HG03460 (cell line): ENCODE measurements at regions not wholly inside any gene's neighbourhood (a gene's known extent, or its start where the extent isn't known, plus 50 kb on each side); places are given as distances from the start of the nearest gene placed in this dataset.

Experiments
- ATAC-seq: cut with Tn5 transposase; IDR thresholded peaks from one replicate; pipeline ENCODE4 v1.9.1; 2021; ENCODE audit not compliant: unreplicated experiment

DNA sequence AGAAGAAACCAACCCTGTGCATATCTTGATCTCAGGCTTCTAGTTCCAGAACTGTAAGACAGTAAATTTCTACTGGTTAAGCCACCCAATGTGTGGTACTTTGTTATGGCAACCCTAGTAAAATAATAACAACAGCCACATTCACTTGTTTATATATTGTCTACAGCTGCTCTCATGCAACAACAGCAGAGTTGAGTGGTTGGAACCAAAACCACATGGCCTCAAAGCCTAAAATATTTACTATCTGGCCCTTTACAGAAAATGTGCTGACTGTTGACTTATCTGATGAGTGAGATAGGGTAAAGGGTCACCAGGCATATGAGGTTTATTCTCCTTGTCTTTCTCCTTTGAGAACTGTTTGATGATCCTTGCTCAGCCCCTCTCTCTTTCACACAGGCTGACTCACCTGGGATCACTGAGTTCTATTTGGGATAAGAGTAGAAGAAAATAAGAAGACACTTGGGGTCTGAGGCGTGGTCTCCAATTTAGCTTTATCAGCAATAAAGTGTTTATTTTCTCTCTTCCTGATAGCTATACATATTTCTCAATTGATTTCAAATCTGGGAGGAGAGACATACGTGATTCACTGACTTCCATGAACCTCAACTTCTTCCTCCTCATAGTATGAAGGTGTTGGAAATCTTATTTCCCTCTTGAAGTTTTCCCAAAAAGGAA is 227.5 kb upstream of the STARD13 start:
- no peak for ATAC-seq

DNA sequence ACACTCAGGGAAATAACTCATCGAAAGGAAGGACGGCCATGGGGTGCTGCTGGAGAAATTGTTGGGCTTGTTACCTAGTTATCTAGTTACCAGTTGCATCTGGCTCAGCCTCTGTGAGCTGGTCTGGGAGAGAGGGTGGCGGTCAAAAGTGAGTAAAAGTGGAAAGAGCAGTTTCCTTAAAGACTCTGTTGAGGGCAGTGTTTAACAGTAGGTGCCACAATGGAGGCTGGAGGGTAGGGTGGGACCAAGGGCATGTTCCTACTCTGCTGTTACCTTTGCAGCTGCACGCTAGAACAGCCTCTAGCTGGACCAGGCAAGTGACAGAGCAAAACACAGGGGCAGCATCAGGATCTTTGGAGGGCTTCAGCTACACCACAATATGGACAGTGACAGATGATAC is 228.8 kb upstream of the STARD13 start:
- no peak for ATAC-seq

DNA sequence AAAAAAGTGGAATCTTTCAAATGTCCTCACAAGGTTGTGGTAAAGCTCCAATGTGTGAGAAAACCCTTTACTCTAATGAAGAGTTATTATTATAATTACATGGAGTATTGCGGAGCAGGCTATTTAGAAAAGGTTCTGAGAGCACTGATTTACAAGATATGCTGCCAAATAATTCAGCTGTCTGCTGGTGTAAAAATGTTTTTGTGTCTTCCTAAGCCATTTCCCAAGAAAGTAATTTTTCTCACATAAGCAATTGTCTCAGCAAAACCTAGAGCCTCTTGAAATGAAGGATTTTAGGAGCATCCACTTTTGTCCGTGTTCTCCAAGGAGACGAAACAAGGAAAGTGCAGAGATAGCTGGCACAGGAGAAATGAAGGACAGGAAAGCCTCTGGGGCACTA is 229.6 kb upstream of the STARD13 start:
- no peak for ATAC-seq

DNA sequence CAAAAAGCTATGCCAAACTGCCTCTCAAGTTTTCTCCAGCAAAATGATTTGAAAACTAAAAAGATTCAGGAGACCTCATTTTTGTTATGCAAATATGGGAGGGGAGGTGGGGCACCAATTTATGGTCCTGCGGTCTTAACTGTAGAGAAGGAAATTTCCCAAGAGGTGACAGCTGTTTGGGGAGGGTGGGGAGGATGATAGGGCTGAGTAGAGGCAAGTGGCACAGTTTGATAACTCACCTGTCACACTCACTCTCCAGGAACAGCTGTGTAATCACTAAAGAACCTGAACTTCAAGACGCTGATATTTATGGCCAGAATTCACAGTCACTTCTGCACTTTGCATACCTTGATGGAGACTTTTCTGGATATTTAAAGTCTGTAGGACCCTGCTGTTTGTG is 232.9 kb upstream of the STARD13 start:
- ATAC-seq: no peak

DNA sequence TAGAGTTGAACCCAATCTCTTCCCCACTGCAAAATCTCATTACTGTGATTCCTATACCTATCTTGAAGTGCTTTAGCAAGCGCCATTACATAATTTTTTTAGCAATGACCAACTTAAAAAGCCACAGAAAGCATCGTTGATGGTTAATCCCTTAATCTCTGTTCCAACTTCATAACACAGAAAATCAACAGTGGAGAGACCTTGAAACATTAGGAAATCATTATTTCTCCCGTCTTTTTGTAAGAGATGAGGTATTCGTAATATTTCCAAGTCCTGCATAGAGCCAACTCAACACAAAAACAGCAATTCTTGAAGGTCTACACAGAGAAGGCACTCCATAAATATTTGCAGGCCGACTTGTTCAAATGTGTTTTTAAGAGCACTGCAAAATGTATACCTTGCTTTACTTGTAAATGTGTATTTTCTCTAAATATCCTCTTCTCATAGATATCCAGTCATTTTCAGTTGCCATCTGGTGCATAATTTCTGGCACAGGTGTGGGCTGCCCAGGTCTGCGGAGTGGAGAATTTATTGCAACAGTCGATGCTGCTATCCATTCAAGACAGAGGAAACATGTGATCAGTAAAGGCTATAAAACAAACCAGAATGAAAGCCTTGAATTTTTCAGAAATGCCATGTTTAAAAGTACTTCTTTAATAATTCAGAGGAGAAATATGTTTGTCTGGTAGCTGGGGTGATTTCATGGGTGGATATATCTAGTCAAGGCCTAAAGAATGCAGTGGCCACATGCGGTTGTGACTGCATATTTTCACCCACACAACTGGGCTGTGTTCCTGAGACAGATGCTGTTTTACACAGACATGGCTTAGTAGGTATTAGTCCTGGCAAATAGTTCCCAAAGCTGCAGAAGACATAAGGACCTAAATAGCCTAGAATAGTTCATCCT is 234.3 kb upstream of the STARD13 start:
- no peak for ATAC-seq

DNA sequence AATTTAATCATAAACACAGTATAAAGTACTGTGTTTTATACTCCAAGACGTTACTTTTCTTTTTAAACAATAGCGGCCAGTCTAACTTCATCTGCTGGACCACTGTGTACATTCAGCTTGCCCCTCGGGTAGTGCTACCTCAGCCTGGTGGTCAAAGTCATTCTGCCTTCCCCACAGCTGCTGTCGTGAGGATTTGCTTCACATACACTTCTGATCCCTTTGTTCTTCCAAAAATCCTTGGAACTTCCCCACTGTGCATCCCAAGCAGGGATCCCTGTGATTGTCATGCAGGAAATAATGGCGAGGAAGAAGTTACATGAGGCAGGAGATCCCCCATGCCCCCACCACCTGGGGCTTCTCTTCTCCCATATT is 234.9 kb upstream of the STARD13 start:
- no peak for ATAC-seq

DNA sequence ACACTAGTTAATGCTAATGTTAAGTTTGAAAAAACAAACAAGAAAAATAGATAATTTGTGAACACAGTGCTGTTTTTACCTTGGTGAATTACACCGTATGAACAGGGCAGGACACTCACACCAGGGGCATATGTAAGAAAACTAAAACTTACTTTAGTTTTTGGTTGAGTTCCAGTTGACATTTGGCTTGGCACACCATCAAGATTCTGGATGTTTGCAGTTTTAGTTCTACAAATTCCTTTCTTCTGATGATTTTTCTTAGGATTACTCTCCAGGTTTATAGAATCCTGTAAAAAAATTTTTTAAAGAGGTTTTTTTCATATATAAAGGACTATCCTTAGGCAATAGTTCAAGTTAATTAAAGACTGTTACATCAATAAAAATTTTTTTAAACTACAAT is 238.5 kb upstream of the STARD13 start:
- no peak for ATAC-seq

DNA sequence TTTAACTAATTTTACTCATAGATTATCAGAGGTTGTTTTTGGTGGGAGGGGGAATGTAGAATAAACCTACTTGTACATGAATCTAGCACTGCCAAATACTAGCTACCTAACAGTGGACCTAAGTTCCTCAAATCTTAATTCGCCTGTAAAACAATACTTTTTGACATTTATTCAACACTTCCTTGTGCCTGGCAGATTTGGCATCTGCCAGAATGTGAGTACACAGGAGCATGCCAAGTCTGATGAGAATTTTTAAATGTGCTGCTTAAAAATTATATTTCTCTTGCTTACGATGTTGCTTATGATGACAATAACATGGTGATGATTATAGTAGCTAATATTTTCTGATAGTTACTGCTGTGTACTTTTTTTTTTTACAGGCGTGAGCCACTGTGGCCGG is 240.2 kb upstream of the STARD13 start:
- no peak for ATAC-seq

DNA sequence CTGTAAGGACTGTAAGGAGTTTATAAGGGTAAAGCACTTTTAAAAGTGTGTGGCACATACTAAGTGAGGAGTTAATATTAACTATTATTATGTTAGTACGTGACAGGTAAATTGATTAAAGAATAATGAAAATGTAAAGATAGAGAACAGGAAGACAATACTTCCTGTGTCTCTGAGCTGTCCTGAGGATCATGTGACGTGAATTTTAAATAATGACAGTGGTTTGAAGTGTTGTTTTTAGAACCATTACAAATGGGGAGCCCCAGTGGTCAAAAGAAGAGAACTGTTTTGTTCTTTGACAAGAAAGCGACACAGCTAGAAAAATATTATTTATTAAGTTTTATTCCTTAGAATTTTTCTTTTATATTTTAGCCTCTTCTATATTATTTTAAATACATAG is 241.2 kb upstream of the STARD13 start:
- no peak for ATAC-seq

DNA sequence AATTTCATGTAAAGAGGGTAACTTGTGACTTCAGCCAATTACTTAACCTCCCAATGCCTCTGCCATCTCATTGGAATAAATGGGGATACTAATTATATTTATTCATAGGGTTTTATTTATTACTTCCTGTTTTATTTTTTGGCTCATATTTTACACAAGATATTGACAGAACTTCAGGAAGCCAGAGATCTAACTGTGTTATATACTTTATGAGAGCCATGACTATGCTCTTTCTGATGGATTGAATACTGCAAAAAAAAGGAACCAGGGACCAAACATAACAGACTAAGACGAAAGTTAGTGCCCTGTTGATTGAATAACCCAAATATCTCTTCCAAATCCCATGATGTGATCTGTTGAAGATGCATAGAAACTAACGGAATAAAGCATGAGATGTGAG is 243.3 kb upstream of the STARD13 start:
- ATAC-seq: no peak

DNA sequence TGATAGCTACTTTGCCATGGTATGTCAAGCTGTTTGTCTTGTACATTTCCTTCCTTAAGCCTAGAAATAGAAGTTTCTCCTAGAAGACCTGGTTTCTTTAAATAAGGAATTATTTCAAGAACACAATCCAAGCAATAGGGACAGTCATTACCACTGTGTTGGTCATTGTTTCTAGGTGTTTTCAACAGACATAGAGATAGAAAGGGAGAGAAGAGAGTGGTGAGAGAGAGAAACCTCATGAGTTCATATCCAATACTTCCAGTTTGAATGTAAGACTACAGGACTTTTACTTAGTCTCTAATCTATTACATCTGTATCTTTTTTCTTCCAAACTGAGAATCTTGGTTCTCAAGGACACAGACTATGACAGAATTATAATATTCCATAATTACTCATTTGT is 245.9 kb upstream of the STARD13 start:
- ATAC-seq: no peak

DNA sequence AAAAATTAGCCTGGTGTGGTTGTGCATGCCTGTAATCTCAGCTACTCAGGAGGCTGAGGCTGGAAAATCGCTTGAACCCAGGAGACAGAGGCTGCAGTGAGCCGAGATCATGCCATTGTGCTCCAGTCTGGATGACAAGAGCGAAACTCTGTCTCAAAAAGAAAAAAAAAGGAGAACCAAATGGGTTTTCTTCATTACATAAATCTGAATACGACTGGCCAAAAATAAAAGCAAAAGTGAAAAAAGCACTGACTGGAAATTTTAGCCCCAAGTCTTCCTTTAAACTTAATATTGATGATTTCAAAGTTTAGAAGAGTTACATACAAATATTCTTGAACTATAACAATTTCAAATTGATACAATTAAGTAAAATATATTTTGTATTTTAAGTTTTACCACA is 249.5 kb upstream of the STARD13 start:
- no peak for ATAC-seq

DNA sequence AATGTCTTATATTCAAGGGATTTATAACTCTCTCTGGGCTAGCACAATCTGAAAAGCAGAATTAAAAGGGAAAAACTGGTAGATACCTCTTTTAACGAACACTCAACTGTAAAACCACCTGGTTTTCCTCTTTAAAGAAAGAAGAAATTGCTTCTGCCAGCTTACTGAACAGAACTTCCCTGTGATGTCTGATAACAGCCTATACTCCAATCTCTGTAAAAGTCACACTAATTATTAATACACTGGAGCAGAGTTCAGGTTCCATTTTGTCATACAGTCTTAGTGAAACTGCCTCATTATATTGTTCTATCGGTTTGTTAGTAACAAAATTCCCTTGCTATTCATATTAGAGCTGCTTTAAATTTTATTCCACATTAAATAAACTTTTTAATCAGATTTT is 251.0 kb upstream of the STARD13 start:
- ATAC-seq: no peak

DNA sequence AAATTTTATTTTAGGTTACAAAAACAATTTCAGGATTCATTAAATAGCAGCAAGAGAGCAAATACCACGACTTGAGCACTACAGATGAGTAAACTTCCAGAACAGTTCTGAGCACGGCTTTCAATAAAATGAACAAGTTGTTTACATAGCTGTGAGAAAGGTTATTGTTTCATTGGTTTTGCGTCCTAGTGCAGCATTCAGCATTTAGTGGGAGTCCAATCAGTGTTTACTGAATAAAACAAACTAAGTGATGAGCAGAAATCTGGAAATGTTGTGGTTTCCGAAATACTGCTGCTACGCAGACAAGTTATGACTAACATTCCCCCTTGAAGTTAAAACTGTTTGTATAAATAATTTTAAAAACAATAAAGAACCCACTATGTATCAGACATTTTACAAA is 251.5 kb upstream of the STARD13 start:
- no peak for ATAC-seq

DNA sequence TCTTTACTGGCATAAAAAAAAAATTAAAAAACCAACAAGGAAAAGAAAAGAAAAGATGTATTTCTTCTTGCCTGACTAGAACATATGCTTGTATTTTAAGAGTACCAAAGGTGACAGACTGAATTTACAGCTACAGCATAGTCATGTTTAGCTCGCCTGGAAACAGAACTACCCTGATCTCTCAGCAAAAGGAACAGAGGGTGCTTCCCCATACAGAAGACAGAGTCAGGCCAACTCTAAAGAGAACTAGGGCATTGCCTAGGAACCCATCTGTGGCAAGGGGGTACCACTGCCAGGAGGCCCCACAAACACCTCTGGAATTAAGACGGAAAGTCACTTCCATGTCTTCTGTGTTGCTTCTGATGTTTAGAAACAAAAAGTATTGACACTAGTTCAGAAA is 252.1 kb upstream of the STARD13 start:
- no peak for ATAC-seq

DNA sequence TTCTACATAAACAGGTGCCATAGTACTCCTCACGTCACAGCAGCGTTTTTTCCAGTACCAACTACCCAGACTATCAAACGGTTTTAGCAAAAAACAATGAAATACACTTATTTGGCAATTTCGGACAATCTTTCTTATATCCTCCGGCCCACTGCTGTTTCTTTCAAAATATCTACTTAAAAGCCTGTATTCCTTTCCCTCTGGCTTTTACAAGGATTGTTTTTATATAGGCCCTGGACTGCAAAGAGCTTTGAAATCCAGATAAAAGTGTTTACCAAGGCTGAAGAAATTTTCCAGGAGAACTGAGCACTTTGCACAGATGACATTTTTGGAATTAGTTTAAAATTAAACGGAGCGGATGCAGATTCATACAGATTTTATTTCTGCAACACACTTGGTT is 255.9 kb upstream of the STARD13 start:
- ATAC-seq: no peak

DNA sequence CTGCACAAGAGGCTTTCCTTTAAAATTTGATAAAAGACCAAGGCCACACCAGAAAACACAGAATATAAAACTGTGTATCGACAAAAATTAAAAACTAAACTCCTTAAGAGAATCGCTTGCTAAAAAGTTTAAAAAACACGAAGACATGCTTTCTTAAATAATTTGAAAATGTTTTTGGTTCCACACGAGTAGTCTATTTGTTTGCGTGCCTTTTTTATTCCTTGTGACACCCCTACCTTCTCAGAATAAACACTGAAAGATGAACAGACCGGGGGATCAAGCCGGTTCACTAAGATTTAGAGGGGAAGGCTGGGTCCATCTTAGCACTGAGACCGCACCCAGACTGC is 256.4 kb upstream of the STARD13 start:
- no peak for ATAC-seq

DNA sequence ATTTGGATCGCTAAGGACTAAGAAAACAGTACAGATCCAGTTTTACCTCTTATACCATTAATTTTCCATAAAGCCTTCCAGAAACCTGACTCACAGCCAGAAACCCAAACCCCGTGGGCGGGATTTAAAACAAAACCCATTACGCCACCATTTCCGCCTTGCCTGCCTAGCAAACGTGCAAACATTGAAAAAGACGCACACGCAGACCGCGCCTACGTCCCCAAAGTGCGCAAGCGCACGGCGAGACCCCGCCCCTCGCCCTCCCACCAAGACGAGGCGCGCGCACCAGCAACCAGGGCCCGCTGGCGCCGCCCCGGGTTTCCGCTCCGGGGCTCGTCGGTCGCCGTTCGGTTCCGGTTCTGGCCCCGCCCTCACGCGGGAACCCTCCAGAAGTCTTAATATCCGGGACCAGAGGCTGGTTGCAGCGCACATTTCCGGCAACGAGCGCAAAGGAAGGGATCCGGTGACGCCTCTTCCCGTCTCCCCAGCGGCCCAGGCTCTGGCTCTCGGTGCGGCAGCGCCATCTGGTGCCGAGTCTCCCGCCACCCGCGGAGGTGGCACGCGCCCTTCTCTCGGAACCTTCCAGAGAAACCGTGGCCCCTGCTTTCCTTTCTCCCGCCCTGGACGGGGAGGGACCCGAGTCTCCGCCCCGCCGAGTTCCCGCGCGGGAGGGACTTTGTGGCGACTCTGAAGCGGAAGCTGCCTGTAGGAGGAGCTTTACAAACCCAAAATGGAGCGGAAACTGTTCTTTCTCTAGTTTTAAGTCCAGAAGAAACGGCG is 256.9 kb upstream of the STARD13 start:
- ATAC-seq: peak; percentile 80

DNA sequence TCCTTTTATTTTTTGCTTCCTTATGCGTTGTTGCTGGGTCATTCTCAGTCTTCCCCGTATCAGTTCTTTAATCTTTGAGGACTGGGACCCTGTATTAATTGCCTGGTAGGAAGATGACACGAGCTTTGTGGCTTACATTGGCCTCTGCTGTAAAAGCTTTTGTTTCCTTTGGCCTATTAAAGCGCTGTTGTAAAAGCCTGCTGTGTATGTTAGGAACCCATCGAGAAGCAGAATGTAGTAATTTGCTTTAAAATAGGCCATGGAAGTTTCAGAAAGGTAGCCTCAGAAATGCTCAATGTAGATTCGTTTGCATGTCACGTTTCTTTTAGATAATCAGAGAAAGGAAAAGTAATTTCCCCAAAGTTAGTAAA is 257.5 kb upstream of the STARD13 start:
- ATAC-seq: no peak

DNA sequence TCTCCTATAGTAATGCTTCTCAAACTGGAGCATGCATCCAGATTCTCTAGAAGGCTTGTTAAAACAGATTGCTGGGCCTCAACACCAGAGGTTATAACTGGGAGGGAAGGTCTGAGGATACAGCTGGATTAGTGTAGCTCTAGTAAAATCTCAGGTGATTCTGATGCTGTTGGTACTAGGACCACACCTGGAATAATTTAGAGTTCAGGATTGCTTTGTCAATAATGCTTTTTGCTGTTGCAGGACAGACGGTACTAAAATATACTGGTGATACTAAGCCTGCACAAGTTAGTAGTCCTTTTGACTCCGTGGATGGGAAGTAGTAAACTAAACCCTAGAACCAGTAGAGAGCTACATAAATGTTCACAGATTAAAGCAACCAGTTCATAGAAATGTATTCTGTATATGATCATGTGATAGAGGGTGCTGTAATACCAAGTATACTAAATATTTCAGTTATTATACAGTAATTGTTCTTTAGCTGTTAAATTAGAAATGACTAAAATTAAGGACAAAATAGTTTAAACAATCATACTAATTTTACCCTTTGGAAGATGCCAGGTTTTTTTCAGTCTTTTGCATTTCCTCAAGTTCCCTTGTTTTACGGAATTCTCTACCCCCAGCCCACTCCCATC is 258.2 kb upstream of the STARD13 start:
- no peak for ATAC-seq

DNA sequence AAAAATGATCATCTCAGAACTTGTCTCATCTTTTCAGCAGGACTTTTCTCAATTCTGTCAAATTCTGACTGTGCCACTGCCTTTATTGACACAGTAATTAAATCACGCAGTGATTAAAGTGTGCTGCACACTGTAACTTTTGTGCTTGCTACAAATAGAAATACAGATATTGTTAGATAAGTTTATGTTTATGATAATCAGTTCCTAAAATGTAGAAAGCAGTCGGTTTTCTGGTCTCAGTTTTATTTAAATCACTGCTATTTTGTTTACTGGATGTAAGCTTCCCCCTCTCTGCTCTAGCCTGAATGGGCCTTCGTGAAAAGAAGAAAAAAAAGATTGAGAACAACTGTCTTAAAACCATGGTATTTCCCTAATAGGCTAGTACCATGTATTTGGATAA is 258.8 kb upstream of the STARD13 start:
- no peak for ATAC-seq

DNA sequence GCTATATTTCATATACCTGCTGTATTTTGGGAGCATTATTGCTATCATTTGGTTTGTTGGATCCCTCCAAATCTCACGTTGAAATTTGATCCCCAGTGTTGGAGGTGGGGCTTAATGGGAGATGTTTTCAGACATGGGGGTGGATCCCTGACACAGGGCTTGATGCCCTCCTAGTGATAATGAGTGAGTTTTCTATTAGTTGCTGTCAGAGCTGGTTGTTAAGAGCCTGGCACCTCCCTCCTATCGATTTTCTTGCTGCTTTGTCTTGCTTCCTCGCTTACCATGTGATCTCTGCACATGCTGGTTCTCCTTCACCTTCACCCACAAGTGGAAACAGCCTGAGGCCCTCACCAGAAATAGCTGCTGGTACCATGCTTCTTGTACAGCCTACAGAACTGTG is 259.9 kb upstream of the STARD13 start:
- no peak for ATAC-seq
